B cell (primary cell): ENCODE measurements at regions not wholly inside any gene's neighbourhood (a gene's known extent, or its start where the extent isn't known, plus 50 kb on each side); places are given as distances from the start of the nearest gene placed in this dataset.

Experiments used
- EZH2 ChIP-seq: IDR thresholded peaks from 2 replicates; pipeline ENCODE4 v1.6.1; 2012; ENCODE audit warnings: borderline replicate concordance, low read depth, mild to moderate bottlenecking, moderate library complexity, low read length; ENCODE audit not compliant: insufficient read depth, poor library complexity, severe bottlenecking
- TF ChIP-seq, protein P1 (sequence below): fragments of 200-600 bp; IDR thresholded peaks from one replicate; pipeline ENCODE4 v1.8.0; 2022; ENCODE audit warnings: antibody characterized with exemption, mild to moderate bottlenecking

- TF ChIP-seq, protein P1, sequence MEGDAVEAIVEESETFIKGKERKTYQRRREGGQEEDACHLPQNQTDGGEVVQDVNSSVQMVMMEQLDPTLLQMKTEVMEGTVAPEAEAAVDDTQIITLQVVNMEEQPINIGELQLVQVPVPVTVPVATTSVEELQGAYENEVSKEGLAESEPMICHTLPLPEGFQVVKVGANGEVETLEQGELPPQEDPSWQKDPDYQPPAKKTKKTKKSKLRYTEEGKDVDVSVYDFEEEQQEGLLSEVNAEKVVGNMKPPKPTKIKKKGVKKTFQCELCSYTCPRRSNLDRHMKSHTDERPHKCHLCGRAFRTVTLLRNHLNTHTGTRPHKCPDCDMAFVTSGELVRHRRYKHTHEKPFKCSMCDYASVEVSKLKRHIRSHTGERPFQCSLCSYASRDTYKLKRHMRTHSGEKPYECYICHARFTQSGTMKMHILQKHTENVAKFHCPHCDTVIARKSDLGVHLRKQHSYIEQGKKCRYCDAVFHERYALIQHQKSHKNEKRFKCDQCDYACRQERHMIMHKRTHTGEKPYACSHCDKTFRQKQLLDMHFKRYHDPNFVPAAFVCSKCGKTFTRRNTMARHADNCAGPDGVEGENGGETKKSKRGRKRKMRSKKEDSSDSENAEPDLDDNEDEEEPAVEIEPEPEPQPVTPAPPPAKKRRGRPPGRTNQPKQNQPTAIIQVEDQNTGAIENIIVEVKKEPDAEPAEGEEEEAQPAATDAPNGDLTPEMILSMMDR, result no peak
- no peak for TF ChIP-seq EZH2
Observed at GRCh38 chr13:87058786-87059329, 612.3 kb upstream of the SLITRK5 start.
